CD14-positive monocyte (primary cell): ENCODE measurements at regions not wholly inside any gene's neighbourhood (a gene's known extent, or its start where the extent isn't known, plus 50 kb on each side); places are given as distances from the start of the nearest gene placed in this dataset.

ENCODE experiments used
- DNase-seq, 3 donors: peaks; one replicate each; pipeline ENCODE4 v3.0.0-alpha.2; 2011 to 2022
- H2AFZ ChIP-seq: 2 replicates; pipeline ENCODE4 v1.6.0; 2012; ENCODE audit warnings: mild to moderate bottlenecking, low read depth, low read length, inconsistent platforms; ENCODE audit not compliant: insufficient read depth, poor library complexity, severe bottlenecking
- H3K27ac ChIP-seq, 2 donors: 1 replicate in 1 of 2; 2 replicates in 1 of 2; pipeline ENCODE4 v1.5.1; 2012 to 2013; ENCODE audit warnings: low read length in 2 of 2, control low read depth in 1 of 2, inconsistent platforms in 1 of 2, low read depth in 1 of 2, mild to moderate bottlenecking in 1 of 2
- H3K27me3 ChIP-seq, 2 donors: one replicate each; pipeline versions ENCODE4 v1.6.0 to v1.6.1; 2011 to 2013; ENCODE audit warnings: low read length in 2 of 2; ENCODE audit not compliant: control insufficient read depth in 2 of 2, insufficient read depth in 2 of 2
- H3K36me3 ChIP-seq, 2 donors: replicated peaks in 1 of 2; 1 replicate in 1 of 2; 2 replicates in 1 of 2; pipeline versions ENCODE4 v1.5.1 to v1.6.1; 2012 to 2013; ENCODE audit warnings: low read length in 2 of 2, control low read depth in 1 of 2, inconsistent platforms in 1 of 2, mild to moderate bottlenecking in 1 of 2; ENCODE audit not compliant: insufficient read depth in 2 of 2, control insufficient read depth in 1 of 2
- H3K4me1 ChIP-seq, 2 donors: 1 replicate in 1 of 2; 2 replicates in 1 of 2; pipeline versions ENCODE4 v1.5.1 to v1.6.1; 2012 to 2013; ENCODE audit warnings: low read length in 2 of 2, control low read depth in 1 of 2, inconsistent platforms in 1 of 2, mild to moderate bottlenecking in 1 of 2, moderate library complexity in 1 of 2; ENCODE audit not compliant: insufficient read depth in 2 of 2, control insufficient read depth in 1 of 2
- H3K4me2 ChIP-seq: replicated peaks from 2 replicates; pipeline ENCODE3; 2012; ENCODE audit warnings: low read length, moderate library complexity, mild to moderate bottlenecking; ENCODE audit not compliant: poor library complexity, severe bottlenecking; ENCODE audit errors: extremely low read depth
- H3K4me3 ChIP-seq, 3 experiments: fragments of 200-600 bp in 1 of 3; sonication (generic) in 1 of 3; replicated peaks in 1 of 3; 1 replicate in 2 of 3; 2 replicates in 1 of 3; pipeline ENCODE4 v1.5.1; 2011 to 2013; ENCODE audit warnings: low read length in 3 of 3, mild to moderate bottlenecking in 3 of 3, control low read depth in 2 of 3, low read depth in 2 of 3, inconsistent platforms in 1 of 3, moderate library complexity in 1 of 3
- H3K79me2 ChIP-seq: 2 replicates; pipeline ENCODE4 v1.6.0; 2012; ENCODE audit warnings: mild to moderate bottlenecking, control low read depth, inconsistent platforms, low read length, moderate library complexity; ENCODE audit not compliant: insufficient read depth
- H3K9ac ChIP-seq: 2 replicates; pipeline ENCODE4 v1.6.0; 2017; ENCODE audit warnings: low read length, mild to moderate bottlenecking; ENCODE audit not compliant: insufficient read depth, poor library complexity, severe bottlenecking
- H3K9me3 ChIP-seq, 2 donors: replicated peaks in 1 of 2; 1 replicate in 1 of 2; 2 replicates in 1 of 2; pipeline versions ENCODE4 v1.5.1 to v1.6.1; 2012 to 2013; ENCODE audit warnings: low read length in 2 of 2, control low read depth in 1 of 2; ENCODE audit not compliant: control insufficient read depth in 1 of 2, insufficient read depth in 1 of 2
- H4K20me1 ChIP-seq: 2 replicates; pipeline ENCODE4 v1.6.0; 2012; ENCODE audit warnings: mild to moderate bottlenecking, low read length, control low read depth, moderate library complexity; ENCODE audit not compliant: insufficient read depth
- H3K27ac Mint-ChIP-seq, 7 donors: one replicate each; pipeline ENCODE4 v1.8.0; 2020; ENCODE audit warnings: mild to moderate bottlenecking in 7 of 7, mixed read lengths in 7 of 7, moderate library complexity in 6 of 7, inconsistent platforms in 2 of 7
- H3K27me3 Mint-ChIP-seq, 3 donors: one replicate each; pipeline ENCODE4 v1.8.0; 2021 to 2022; ENCODE audit warnings: low read depth in 3 of 3, mild to moderate bottlenecking in 3 of 3, mixed read lengths in 3 of 3, moderate library complexity in 3 of 3, inconsistent platforms in 1 of 3
- H3K36me3 Mint-ChIP-seq, 2 donors: one replicate each; pipeline ENCODE4 v1.8.0; 2020; ENCODE audit warnings: mixed read lengths in 2 of 2, inconsistent platforms in 1 of 2, mild to moderate bottlenecking in 1 of 2
- H3K4me1 Mint-ChIP-seq: one replicate; pipeline ENCODE4 v1.8.0; 2020; ENCODE audit warnings: mild to moderate bottlenecking, mixed read lengths
- H3K4me3 Mint-ChIP-seq, 2 donors: one replicate each; pipeline ENCODE4 v1.8.0; 2020; ENCODE audit warnings: mild to moderate bottlenecking in 2 of 2, mixed read lengths in 2 of 2, moderate library complexity in 1 of 2
- H3K9me3 Mint-ChIP-seq, 7 donors: one replicate each; pipeline ENCODE4 v1.8.0; 2020 to 2022; ENCODE audit warnings: mixed read lengths in 7 of 7, mild to moderate bottlenecking in 6 of 7, moderate library complexity in 6 of 7, inconsistent platforms in 2 of 7
- CTCF ChIP-seq: fragments of 200-600 bp; IDR thresholded peaks from one replicate; pipeline ENCODE4 v1.8.0; 2022; ENCODE audit warnings: antibody characterized with exemption, mild to moderate bottlenecking
- WGBS: methylation state at CpG from one replicate; pipeline ENCODE4 v1.1.5; 2013; ENCODE audit warnings: missing lambda C conversion rate; ENCODE audit not compliant: insufficient coverage; 5-methylcytosine and 5-hydroxymethylcytosine counted together
- intact Hi-C, 2 donors: fragments of 100-400 bp; cut with micrococcal nuclease; formaldehyde crosslinking; loops; one replicate each; pipeline versions ENCODE4 v1.15.0 to v1.15.1; 2023

- no peaks in the 10 kb centered on the region for H4K20me1 ChIP-seq
- intact Hi-C loops = no loop called here
- Mint-ChIP-seq H3K9me3 (peaks cover 0 to 3% (median 0%) of the 10 kb centered on the region in 7 donors), H3K27me3 (peaks cover 0 to 3% (median 0%) of the 10 kb centered on the region in 3 donors), H3K27ac (no peak overlapping the region), H3K4me1 (peaks cover 10% of the 10 kb centered on the region), H3K36me3 (no peaks in the 10 kb centered on the region), H3K4me3 (no peak overlapping the region)
- peaks cover 0 to 4% of the 10 kb centered on the region in 2 donors for H3K4me1 ChIP-seq
- no peaks in the 10 kb centered on the region for H3K9me3 ChIP-seq
- no peak overlapping the region for H2AFZ ChIP-seq
- no peaks in the 10 kb centered on the region for H3K27me3 ChIP-seq
- no peaks in the 10 kb centered on the region for H3K79me2 ChIP-seq
- no peaks in the 10 kb centered on the region for H3K36me3 ChIP-seq
- no peak overlapping the region for H3K9ac ChIP-seq
- H3K4me2 ChIP-seq = no peak overlapping the region
- DNase-seq = no peak
- no peak overlapping the region for H3K4me3 ChIP-seq
- no peak for TF ChIP-seq CTCF
- WGBS = no CpG with 5 or more reads among the region's 3 CpGs
- H3K27ac ChIP-seq = no peak overlapping the region
Measured at GRCh38 chr6:113083947-113084346, 736.8 kb downstream of the RFPL4B start.

- no peaks in the 10 kb centered on the region for H3K36me3 Mint-ChIP-seq
- intact Hi-C loops = no loop called here
- DNase-seq = no peak
- 72% methylated on average over 5 of the region's 8 CpGs for WGBS
- no peak overlapping the region for H2AFZ ChIP-seq
- H3K27me3 ChIP-seq = no peaks in the 10 kb centered on the region
- no peak overlapping the region for H3K27ac Mint-ChIP-seq
- no peak overlapping the region for H3K9ac ChIP-seq
- no peak overlapping the region for H3K4me3 ChIP-seq
- peaks cover 0 to 3% (median 0%) of the 10 kb centered on the region in 7 donors for H3K9me3 Mint-ChIP-seq
- peaks cover 0 to 4% of the 10 kb centered on the region in 2 donors for H3K4me1 ChIP-seq
- no peak overlapping the region for H3K4me2 ChIP-seq
- TF ChIP-seq CTCF = no peak
- H3K9me3 ChIP-seq = no peaks in the 10 kb centered on the region
- no peak overlapping the region for H3K4me3 Mint-ChIP-seq
- no peak overlapping the region for H3K27ac ChIP-seq
- H3K79me2 ChIP-seq = no peaks in the 10 kb centered on the region
- no peaks in the 10 kb centered on the region for H4K20me1 ChIP-seq
- peaks cover 10% of the 10 kb centered on the region for H3K4me1 Mint-ChIP-seq
- H3K27me3 Mint-ChIP-seq = peaks cover 0 to under 1% (median 0%) of the 10 kb centered on the region in 3 donors
- no peaks in the 10 kb centered on the region for H3K36me3 ChIP-seq
Measured at GRCh38 chr6:113089056-113089455, 741.9 kb downstream of the RFPL4B start.
